ENCODE measurements at regions not wholly inside any gene's neighbourhood (a gene's known extent, or its start where the extent isn't known, plus 50 kb on each side); places are given as distances from the start of the nearest gene placed in this dataset.
"Not testable (repeated sequence)": the region's sequence is repeated elsewhere in the genome, so short reads cannot be mapped to it uniquely, and the experiment has no call there.

DNA sequence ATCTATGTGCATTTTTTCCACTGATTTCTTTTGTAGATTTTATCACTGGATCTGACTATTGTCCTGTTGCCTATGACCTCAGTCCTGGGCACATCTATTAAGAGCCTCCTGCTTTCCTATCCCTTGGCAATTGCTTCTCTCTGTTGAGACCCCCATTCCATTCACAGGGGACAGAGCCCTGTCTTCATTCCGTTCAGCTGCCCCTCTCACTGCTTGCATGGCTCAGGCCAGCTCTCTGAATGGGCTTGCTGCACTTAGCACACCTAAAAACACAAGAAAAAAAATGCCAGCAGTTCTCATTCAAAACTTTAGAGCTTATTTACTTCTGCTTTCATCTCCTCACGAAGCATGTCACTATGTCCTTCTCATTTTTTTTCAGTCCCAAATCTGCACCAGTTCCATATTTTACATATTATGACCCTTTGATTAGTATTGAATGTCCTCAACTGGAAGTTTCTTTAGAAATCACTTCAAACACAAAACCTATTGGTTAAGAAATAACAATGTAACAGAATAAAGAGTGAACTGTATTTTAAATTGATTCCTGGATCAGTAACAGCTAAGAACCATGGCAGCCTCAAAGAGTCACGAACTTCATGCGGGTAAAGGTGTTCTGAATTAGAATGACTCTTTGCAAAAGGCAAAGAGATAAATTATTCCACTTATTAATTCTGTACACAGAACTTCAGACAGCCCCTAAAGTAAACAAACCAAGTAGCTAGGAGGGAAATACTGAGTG is 616.5 kb downstream of the C6orf118 start:
- no peak for DNase-seq

DNA sequence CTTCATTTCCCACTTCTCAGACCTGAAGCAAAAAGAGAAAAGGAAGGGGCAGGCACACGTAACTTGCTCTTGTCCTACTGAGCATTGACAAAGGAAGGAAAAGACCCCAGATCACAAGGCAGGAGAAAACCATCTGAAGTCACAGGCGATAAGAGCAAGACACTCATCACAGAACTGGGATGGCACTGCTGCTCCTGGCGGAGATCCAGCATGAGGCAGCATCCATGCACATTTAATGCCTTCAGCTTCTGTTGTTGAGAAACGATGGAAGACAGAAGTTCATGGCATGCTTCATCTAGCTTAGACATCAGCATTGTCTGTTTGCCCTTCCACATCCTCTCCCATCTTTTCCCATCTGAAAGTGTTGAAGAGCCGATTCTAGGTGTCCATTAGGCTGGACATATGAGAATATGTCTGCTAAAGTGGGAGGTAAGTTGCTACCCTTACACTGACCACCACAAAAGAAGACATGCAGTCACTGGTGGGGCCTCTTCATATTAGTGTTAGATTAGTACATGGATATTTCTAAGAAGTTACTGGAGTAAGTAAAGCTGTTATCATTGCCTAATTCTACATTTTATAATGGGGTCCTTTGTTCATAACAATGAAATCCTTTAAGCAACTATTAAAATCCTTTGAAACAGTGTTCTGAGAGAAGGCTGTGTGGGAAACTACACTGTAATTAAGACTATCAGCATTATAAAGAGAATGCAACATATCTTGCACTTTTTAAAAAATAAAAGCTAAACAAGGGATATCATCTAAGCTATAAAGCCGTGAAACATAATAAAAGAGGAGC is 618.5 kb downstream of the C6orf118 start:
- DNase-seq: no peak

DNA sequence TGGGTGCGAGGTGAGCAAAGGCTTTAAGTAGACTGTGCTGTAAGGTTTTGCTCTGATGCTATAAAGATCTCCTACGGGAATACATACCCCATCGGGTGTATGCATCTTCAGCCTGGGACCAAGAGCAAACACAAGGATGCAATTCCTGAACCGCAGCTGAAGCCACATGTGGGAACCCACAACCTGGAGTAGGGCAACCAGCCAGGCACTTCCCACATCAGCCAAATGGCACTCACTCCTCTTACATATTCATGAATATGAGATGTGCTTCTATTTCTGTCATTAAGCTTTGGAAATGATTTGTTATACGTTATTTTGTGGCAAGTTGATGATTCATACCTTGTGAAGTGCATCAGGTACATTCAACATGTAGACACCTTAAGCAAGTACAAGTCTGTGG is 619.2 kb downstream of the C6orf118 start:
- no peak for DNase-seq

DNA sequence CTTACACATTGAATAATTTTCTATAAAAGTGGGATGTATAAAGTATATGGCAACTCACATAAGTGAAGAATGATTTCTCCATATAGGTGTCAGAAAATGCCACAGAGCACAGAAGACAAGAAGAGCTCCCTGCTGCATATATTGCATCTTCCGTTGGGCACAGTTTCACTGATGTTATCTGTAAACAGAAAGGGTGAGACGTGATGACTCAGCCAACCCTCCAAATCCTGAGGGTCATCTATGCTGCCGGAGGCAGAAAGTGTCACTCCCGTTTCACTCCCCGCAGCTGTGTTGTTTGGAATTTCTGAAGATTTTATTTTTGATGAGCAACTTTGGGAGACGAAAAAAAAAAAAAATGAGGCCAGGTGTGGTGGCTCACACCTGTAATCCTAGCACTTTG is 644.1 kb downstream of the C6orf118 start:
- DNase-seq: no peak

DNA sequence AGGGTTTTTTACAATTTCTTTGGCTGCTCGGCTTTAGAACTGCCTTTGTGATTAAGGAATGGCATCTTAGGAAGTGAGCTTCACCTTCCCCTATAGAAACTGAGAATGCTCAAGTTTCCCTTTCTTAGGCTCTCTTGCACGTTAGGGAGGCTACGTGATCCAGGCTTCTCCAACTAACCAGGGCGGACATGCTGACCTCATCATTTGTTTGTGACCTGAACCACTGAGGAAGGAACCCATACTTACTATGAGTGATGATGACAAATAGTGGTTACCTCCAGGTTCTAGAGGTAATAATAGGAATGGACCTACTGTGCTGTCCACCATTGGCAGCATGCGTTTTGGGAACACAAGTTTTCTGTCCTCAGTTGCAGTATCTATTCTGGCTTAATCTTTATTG is 645.8 kb downstream of the C6orf118 start:
- no peak for DNase-seq

DNA sequence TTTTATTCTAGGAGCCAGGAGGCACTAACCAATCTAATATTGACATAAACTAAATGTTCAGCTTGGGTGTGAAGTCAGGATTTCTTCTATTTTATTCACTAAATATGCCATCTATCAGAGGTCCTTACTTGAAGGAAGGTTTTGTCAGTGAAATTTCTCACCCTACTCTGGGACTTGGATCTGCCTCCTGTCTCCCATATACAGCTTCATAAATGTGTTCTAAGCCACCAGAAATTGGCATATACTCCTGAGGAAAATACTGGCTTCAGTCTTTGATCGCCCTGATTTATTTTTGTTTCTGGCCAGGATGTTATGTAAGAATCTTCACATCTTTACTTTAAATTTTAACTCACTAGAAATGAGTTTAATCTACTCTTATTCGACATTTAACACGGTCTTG is 647.7 kb downstream of the C6orf118 start:
- DNase-seq: no peak

DNA sequence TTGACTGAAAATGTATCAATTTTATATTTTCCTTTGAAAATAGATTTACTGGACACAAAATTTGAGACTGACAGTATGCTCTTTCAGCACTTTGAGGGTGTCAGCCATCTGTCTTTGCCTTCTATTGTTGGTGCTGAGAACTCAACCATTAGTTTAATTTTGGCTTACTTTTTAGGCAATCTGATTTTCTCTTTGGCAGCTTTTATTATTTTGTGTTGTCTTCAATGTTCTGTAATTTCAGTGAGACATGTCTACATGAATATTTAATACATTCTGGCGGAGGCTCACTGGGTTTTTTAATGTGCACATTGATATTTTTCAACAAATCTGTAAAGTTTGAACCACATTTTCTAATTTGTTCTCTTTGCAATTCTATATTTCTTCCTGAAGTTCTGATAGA is 648.6 kb downstream of the C6orf118 start:
- no peak for DNase-seq

DNA sequence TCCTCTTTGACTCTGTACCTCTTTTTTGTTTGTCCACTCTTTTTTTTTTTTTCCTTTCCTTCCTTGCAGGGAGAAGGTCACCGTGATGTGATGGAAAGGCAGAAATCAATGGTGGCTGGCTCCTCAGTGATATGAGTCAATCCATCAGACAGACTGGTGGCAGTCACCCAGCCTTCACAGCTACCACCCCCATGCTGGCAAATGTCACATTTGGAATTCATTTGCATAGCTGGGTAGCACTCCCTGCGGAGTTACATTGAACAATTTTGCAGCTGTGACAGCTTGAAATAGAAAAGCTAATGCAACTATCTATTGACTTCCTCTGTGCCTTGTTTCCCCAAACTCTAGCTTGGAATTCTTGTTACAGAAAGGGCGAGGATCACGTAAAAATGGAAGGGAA is 668.4 kb downstream of the C6orf118 start:
- no peak for DNase-seq

DNA sequence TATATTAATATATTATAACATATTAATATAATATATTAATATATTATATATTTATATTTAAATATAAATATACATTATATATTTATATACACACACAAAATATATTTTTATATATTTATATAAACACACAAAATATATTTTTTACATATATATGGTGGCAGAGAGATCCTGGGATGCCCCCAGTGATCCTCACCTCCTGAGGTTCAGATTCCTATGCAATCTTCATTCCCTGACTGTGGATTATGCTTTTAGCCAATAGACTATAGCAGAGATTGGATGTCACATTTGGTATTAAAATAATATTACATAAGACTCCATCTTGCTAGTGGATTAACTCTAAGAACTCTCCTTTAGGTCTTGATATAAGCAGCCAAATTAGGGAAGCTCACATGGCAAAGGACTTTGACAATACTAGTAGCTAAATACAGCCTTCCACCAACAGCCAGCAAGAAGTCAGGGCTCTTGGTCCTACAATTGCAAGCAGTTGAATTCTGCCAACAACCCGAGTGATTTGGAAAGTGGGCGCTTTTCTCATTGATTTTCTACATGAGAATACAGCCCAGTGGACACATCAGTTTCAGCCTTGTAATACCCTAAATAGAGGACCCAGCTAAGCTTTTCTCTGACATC is 681.0 kb downstream of the C6orf118 start:
- DNase-seq: no peak

DNA sequence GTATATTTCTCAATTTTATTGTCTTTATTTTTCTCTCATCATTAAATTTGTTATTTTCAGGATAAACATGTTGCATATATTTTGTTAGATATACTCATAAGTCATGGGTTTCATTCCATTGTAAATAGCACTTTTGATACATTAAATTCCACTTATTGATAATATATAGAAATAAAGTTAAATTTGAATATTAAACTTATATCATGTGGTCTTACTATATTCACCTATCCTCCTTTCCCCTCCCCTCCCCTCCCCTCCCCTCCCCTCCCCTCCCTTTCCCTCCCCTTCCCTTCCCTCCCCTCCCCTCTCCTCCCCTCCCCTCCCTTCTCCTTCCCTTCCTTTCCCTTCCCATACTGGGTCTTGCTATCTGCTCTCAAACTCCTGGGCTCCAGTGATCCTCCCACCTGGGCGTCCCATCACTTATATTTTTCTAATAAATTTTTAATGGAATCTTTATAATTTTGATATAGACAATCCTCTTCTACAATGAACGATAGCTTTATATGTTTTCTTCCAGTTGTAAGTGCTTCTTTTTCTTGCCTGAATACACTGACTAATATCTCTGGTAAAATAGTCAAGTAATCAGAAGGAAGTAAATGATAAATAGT is 692.4 kb downstream of the C6orf118 start:
- DNase-seq: no peak

DNA sequence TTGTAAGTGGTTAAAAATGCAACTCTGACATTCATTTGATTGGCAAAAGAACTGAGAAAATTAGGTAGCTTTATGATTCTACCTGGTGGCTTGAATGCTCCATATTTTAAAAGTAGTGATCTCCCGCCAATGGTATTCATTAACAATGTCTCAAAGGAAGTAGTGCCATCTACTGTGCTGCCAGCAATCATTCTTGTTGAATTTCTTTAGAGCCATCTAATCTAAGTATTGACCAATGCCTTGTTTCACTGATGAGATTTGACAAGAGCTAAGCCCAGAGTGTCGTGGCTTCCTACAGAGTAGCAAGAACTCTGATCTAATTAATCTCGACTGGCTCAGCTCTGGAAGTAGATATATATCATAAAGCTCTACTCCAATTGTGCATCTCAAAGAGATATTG is 696.7 kb downstream of the C6orf118 start:
- no peak for DNase-seq

DNA sequence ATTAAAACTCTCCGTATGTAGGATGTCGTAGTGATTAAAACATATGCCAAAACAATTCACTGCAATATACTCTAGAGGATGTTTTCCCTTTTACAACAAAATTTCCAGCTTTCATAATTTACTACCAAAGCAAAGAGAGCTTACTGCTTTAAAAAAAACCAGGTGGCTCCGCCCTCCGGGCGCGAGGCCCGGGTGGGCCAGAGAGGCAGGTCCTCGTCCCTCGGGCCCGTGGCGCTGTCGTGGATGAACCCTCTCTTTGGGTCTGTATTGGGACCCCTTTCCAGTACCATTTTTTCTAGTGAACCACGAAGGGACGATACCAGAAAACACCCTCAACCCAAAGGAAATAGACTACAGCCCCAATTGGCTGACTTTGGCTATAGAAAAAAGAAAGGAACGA is 698.5 kb downstream of the C6orf118 start:
- DNase-seq: not testable (repeated sequence)

DNA sequence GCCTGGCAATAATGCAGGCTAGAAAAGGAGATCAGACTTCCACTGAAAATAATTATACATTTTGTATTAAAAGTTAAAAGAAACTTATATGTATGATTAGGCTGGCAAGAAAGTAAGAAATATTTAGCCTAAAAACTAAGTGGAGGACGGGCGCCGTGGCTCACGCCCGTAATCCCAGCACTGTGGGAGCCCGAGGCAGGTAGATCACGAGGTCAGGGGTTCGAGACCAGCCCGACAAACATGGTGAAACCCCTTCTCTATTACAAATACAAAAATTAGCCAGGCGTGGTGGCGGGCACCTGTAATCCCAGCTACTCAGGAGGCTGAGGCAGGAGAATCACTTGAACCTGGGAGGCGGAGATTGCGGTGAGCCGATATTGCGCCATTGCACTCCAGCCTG is 707.0 kb downstream of the C6orf118 start:
- DNase-seq: not testable (repeated sequence)

DNA sequence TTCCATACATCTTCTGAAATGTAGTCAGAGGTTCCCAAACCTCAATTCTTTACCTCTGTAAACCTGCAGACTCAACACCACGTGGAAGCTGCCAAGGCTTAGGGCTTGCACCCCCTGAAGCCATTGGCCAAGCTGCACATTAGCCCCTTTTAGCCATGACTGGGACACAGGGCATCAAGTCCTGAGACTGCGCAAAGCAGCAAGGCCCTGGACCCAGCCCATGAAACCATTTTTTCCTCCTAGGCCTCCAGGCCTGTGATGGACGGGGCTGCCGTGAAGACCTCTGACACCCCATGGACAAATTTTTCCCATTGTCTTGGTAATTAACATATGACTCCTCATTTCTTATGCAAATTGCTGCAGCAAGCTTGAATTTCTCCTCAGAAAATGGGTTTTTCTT is 727.8 kb downstream of the C6orf118 start:
- no peak for DNase-seq

DNA sequence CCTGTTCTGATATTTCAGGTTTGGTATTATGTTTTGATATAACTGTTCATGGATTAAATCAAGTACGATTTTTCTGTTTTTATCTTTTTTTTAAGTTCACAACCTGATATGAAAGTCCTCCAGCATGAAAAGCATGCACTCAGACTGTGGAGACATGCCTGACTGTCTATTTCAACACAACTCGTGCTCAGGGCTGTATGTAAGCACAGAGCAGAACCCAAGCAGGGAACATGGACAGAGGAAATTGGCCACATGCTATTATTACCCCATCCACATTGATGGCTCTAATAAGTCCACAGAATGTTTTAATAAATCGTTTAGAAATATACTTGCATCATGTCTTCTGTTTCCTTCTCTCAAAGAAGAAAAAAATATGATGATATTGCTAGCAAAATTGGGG is 730.4 kb downstream of the C6orf118 start:
- DNase-seq: no peak

DNA sequence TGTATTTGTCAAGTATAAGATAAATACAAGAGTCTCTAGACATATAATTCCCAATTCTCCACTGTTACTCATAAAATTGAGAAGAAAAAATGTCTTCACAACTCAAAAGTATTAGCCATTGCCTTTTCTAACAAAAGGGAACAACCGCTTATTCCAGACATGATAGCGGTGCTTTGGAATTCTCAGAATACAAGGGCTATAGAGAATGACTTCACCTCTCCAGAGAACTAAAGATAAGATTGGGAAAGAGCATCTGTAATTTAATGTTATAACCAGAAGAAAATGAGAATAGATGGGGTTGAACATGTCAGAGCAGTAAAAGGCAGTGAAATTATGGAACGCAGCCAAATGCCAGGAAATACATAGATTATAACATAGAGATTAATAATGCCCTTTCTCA is 730.8 kb downstream of the C6orf118 start:
- no peak for DNase-seq

DNA sequence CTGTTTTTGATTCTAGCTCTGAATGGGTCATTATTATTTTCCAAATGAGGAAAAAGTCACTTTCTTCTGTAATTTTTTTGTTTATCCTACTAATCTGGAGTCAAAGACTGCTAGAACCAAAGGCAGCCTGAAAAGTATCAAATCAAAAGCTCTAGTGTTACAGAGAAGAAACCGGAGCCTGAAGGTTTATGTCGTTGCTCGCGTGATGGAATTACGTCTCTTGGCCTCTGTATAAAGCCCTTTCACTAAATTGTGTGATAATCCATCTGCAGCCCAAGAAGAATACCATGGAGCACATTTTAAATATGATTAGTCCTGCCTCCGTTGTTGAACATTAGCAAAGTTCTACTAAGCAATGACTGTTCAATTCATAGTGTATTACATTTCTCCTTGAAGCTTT is 738.6 kb downstream of the C6orf118 start:
- no peak for DNase-seq

DNA sequence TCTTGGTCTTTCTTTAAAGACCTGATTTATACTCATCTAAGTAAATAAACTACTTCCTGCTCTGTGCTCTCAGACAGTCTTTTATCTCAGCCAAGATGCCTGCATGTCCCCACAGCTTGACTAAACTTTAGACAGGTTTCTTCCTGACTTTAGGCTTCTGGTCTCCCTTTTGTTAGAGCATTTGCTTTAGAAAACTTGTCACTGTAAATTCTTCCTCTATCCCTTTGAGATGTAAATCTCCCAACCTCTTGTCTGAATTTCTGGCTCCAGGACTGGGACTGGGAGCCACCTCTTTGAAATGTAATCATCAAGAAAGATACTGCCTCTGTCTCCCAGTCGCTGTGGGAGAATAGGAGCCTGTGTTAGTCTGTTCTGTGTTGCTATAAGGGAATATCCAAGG is 739.9 kb downstream of the C6orf118 start:
- DNase-seq: no peak

DNA sequence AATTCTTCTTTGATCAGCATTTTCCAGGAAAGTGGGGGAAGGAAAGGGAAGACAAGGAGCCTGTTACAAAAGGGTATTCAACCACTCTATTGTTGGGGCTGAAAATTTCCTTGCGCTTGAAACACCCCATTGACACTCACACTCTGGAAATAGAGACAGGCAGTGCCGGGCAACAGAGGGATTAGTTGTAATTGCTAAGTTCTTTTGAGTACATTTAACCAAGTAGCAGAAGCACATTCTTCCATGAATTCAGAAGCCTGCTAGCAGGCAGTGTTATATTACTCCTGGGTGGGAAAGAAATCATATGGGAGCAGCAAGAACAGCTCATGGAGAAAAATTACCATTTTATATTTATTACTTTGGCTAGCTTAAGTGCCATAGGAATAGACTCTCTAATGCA is 745.5 kb downstream of the C6orf118 start:
- DNase-seq: no peak

DNA sequence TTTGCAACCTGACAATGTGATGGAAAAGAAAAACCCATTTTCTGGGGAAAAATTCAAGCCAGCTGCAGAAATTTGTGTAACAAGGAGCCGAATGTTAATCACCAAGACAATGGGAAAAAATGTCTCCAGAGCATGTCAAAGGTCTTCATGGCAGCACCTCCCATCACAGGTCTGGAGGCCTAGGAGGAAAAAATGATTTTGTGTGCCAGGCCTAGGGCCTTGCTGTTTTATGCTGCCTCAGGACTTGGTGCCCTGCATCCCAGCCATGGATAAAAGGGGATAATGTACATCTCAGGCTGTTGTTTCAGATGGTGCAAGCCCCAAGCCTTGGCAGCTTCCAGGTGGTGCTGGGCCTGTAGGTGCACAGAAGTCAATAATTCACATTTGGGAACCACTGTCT is 747.7 kb downstream of the C6orf118 start:
- no peak for DNase-seq

DNA sequence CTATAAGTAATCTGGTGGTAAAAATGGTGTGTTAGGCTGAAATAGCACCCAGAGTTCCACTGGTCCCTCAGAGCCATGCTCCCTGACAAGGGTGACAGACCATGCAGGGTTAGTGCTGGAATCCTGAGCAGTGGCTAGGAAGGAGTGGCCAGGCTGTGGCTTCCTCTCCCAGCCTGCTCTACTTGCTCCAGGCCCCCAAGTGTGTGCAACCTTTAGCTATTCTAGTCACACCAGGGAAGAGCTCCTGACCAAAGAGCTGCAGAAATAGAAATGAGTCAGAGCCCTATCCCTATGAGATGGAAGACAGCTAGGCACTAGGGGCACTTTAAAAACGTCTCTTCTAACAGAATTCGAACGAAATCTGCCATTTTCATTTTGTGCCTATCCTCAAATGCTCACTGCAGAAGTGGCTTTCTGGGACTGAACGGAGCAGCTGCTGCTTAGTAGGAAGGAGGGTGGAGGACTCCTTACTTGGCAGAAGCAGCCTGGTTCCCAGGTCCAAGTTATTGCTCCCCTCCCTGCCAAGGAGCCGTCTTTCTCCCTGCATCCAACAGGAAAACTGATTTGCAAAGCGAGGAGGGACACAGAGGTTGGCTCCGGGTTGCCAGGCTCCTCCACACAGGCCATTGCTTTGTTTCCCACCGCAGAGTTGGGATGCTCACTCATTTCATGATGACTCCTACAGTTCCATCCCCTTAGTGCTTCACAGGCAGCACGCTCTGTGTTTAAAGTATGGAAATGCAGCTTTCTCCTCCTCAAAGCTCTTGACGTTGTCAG is 754.5 kb downstream of the C6orf118 start:
- no peak for DNase-seq

DNA sequence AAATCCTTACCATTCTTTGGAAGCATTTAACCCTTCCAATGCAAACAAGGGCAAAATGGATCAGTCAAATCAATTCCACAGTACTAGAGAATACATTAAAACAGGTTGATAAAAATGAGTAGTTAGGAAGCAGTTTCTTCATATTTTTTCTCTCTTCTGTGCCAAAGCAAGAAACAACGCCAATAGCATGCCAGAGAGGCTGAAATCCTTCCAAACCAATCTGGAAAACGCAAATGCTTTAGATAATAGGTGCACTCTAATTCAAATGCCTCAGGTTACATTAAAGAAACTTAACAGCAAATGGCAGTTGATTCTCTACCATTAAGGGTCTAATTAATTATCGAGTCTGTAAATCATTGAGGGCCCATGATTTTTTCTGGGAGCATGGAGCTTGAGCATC is 755.2 kb downstream of the C6orf118 start:
- no peak for DNase-seq

DNA sequence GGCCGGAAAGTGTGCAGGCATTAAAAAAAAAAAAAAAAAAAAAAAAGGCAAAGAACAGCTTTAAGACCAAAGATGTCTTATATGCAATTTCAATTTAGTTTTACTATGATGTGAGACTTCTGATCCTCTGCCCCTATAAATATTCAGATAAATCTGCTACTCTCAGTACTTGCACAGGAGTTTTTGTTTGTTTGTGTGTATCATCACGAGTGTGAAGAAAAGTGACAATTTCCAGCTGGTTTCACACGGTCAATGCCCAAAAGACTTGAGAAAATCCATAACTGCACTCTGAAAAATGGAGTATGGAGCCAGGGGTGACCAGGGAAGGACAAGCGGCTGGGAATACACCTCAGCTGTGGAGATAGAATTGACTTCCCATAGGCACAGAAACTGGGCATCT is 757.7 kb downstream of the C6orf118 start:
- DNase-seq: no peak

Data from activated naive CD4-positive, alpha-beta T cell treated with Interleukin-2 at 50 U/mL for 16 hours (primary cell).